PC-3 (cell line): ENCODE measurements at regions not wholly inside any gene's neighbourhood (a gene's known extent, or its start where the extent isn't known, plus 50 kb on each side); places are given as distances from the start of the nearest gene placed in this dataset.

ENCODE experiments used
- CTCF ChIP-seq: fragments of 300-600 bp; sonication (generic); conservative IDR thresholded peaks from 2 replicates; pipeline ENCODE4 v1.5.1; 2017; ENCODE audit warnings: antibody characterized with exemption, low read depth, mild to moderate bottlenecking, low read length
- EZH2 ChIP-seq: fragments of 300-600 bp; sonication (generic); IDR thresholded peaks from one replicate; pipeline ENCODE4 v1.6.1; 2017; ENCODE audit warnings: antibody characterized with exemption, mild to moderate bottlenecking, low read length; ENCODE audit not compliant: unreplicated experiment
- EZH2phosphoT487 ChIP-seq: fragments of 300-600 bp; sonication (generic); IDR thresholded peaks from 2 replicates; pipeline ENCODE4 v1.6.1; 2018; ENCODE audit warnings: mild to moderate bottlenecking, antibody characterized with exemption, low read length, borderline replicate concordance

DNA sequence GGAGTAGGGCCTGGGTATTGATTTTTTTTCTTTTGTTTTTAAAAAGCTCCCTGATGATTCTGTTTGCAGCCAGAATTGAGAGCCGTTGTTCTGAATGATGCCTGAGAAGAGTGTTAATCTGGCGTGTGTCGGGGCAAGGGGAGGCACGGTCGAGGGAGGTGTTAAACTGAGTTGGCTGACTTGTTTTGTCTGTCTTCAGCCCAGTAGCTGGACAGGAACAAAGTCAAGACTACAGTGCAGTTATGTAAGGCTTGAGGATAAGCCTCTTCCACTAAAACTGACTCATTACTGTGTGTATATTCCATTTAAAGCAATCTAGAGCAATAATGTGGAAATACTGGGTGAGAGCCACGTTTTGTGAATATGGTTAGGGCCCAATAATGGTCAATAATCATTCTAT lies 119.0 kb upstream of the DLG1 start:
- TF ChIP-seq EZH2 (no peak), CTCF (no peak), EZH2phosphoT487 (no peak)
